GM23338 (cell line): ENCODE measurements at regions not wholly inside any gene's neighbourhood (a gene's known extent, or its start where the extent isn't known, plus 50 kb on each side); places are given as distances from the start of the nearest gene placed in this dataset.

Experiments
- ATAC-seq: fragments of 200-7000 bp; cut with Tn5 transposase; 3 replicates; pipeline ENCODE4 v1.9.1; 2020
- DNase-seq: peaks from one replicate; pipeline ENCODE4 v3.0.0-alpha.2; 2015; ENCODE audit warnings: low spot score
- H2AFZ ChIP-seq: fragments of 200-600 bp; sonication (generic); 2 replicates; pipeline ENCODE4 v1.8.0; 2016; ENCODE audit warnings: antibody characterized with exemption, mild to moderate bottlenecking, moderate library complexity
- H3F3A ChIP-seq: fragments of 200-600 bp; sonication (generic); replicated peaks from 2 replicates; pipeline ENCODE4 v1.8.0; 2017; ENCODE audit warnings: antibody characterized with exemption, mixed run types, low read depth
- H3K27ac ChIP-seq: fragments of 200-600 bp; sonication (generic); 2 replicates; pipeline ENCODE4 v1.6.1; 2016; ENCODE audit warnings: low read depth
- H3K27me3 ChIP-seq: fragments of 200-600 bp; sonication (generic); 2 replicates; pipeline ENCODE4 v1.8.0; 2016; ENCODE audit warnings: mild to moderate bottlenecking, mixed run types, moderate library complexity; ENCODE audit not compliant: insufficient read depth
- H3K36me3 ChIP-seq: fragments of 200-600 bp; sonication (generic); 2 replicates; pipeline ENCODE4 v1.8.0; 2016; ENCODE audit warnings: mild to moderate bottlenecking; ENCODE audit not compliant: insufficient read depth
- H3K4me1 ChIP-seq: fragments of 200-600 bp; sonication (generic); 2 replicates; pipeline ENCODE4 v1.8.0; 2016; ENCODE audit warnings: mild to moderate bottlenecking, moderate library complexity; ENCODE audit not compliant: insufficient read depth
- H3K4me2 ChIP-seq: fragments of 200-600 bp; sonication (generic); 2 replicates; pipeline ENCODE4 v1.7.1; 2017; ENCODE audit warnings: mixed run types
- H3K4me3 ChIP-seq: fragments of 200-600 bp; sonication (generic); 2 replicates; pipeline ENCODE4 v1.6.1; 2016; ENCODE audit warnings: mixed run types
- H3K79me2 ChIP-seq: fragments of 200-600 bp; sonication (generic); replicated peaks from 2 replicates; pipeline ENCODE4 v1.8.0; 2017; ENCODE audit warnings: mild to moderate bottlenecking; ENCODE audit not compliant: insufficient read depth
- H3K9me2 ChIP-seq: fragments of 200-600 bp; sonication (generic); 2 replicates; pipeline ENCODE4 v1.8.0; 2017; ENCODE audit not compliant: insufficient read depth
- H4K20me1 ChIP-seq: fragments of 200-600 bp; sonication (generic); replicated peaks from 2 replicates; pipeline ENCODE4 v1.8.0; 2017; ENCODE audit warnings: mild to moderate bottlenecking; ENCODE audit not compliant: insufficient read depth
- H3K27ac Mint-ChIP-seq: 2 replicates; pipeline ENCODE4 v1.8.0; 2020; ENCODE audit warnings: inconsistent platforms, mild to moderate bottlenecking, moderate library complexity, mixed read lengths
- H3K27me3 Mint-ChIP-seq: 3 replicates; pipeline ENCODE4 v1.8.0; 2022; ENCODE audit warnings: low read depth, mild to moderate bottlenecking, moderate library complexity, mixed read lengths, inconsistent platforms; ENCODE audit not compliant: insufficient read depth, poor library complexity
- H3K36me3 Mint-ChIP-seq: 3 replicates; pipeline ENCODE4 v1.8.0; 2021; ENCODE audit warnings: low read depth, mild to moderate bottlenecking, inconsistent platforms, moderate library complexity, mixed read lengths
- H3K4me1 Mint-ChIP-seq: 3 replicates; pipeline ENCODE4 v1.8.0; 2020; ENCODE audit warnings: mild to moderate bottlenecking, inconsistent platforms, mixed read lengths
- H3K4me3 Mint-ChIP-seq: 3 replicates; pipeline ENCODE4 v1.8.0; 2021; ENCODE audit warnings: moderate library complexity, mild to moderate bottlenecking, inconsistent platforms, mixed read lengths
- H3K9me3 Mint-ChIP-seq: 3 replicates; pipeline ENCODE4 v1.8.0; 2020; ENCODE audit warnings: moderate library complexity, mild to moderate bottlenecking, inconsistent platforms, mixed read lengths
- CTCF ChIP-seq, 2 experiments: fragments of 200-600 bp in 1 of 2; sonication (generic) in 1 of 2; conservative IDR thresholded peaks; 2 replicates each; pipeline versions ENCODE4 v1.5.1 to v1.6.1; 2016 to 2017; ENCODE audit warnings: antibody characterized with exemption in 2 of 2, low read depth in 2 of 2, mild to moderate bottlenecking in 2 of 2, moderate library complexity in 1 of 2
- ETS1 ChIP-seq: IDR thresholded peaks from 2 replicates; pipeline ENCODE4 v1.6.1; 2016; ENCODE audit warnings: antibody characterized with exemption
- POLR2AphosphoS5 ChIP-seq: IDR thresholded peaks from 2 replicates; pipeline ENCODE4 v1.6.1; 2016; ENCODE audit warnings: antibody characterized with exemption, low read depth
- REST ChIP-seq: IDR thresholded peaks from one replicate; pipeline ENCODE4 v1.6.1; 2018; ENCODE audit warnings: antibody characterized with exemption; ENCODE audit not compliant: unreplicated experiment
- STAT1 ChIP-seq: IDR thresholded peaks from one replicate; pipeline ENCODE4 v1.6.1; 2016; ENCODE audit warnings: antibody characterized with exemption; ENCODE audit not compliant: unreplicated experiment
- ZNF462 ChIP-seq: fragments of 250-450 bp; sonication (Bioruptor Pico); IDR thresholded peaks from 2 replicates; pipeline ENCODE4 v1.5.0; 2020; ENCODE audit warnings: mild to moderate bottlenecking, moderate library complexity

DNA sequence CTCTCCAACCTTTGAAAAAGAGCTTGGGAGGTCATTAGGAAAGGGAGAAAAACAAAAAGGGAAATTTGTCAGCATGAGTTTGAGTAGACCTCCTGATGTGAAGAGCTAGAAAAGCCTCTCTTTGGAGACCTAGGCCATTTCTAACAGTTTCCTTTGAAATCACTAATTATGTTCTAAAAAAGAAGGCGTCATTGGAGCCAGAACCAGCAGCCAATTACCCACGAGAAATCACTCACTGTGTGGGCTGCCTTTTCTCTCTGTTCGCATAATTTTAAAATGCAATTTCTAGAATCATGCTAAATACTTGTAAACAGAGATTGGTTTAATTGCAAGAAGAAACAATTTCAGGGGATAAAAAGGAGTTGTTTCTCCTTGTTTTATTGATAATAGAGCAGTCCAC is 246.3 kb upstream of the GATB start (continued):
- TF ChIP-seq ZNF462: no peak

DNA sequence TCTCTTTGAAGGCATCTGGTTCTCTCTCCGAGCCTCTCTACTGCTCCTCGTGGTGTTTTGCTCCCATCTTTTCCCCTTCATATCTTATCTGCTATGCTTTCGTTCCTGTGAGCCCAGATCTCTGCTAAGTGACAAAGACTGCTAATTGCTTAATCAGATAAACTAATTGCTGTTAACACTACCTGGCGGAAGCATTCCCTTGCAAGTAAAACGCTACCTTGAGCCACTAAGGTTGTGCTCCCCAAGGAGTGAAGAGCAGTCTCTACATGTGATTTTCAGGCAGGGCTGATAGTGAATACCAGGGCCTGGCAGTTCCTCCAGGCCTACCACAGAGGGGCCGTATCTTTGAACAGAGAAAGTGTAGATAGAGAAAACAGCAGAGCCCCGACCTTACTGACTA is 244.0 kb upstream of the GATB start:
- Histone ChIP-seq H3F3A (0 out of 2 replicates have a peak, but pooled peaks cover 5% of the 10 kb centered on the region), H3K4me3 (no peak overlapping the region), H3K27me3 (no peaks in the 10 kb centered on the region), H4K20me1 (no peaks in the 10 kb centered on the region), H3K9me2 (peaks cover 19% of the 10 kb centered on the region), H3K27ac (no peak overlapping the region), H3K4me2 (no peak overlapping the region), H2AFZ (no peak overlapping the region), H3K4me1 (peaks cover 23% of the 10 kb centered on the region), H3K79me2 (no peaks in the 10 kb centered on the region), H3K36me3 (no peaks in the 10 kb centered on the region)
- DNase-seq (no peak), ATAC-seq (no peak)
- H3K27me3 Mint-ChIP-seq: peaks cover 5% of the 10 kb centered on the region
- no peaks in the 10 kb centered on the region; the same call in 1 of the 3 replicates for H3K9me3 Mint-ChIP-seq
- H3K27ac Mint-ChIP-seq: no peak overlapping the region
- peaks cover 28% of the 10 kb centered on the region for H3K4me1 Mint-ChIP-seq
- no peaks in the 10 kb centered on the region for H3K36me3 Mint-ChIP-seq
- no peak overlapping the region for H3K4me3 Mint-ChIP-seq
- no peak for TF ChIP-seq CTCF (conservative IDR thresholded peaks at IDR 0.05; ENCODE audit: low read depth in 2 of 2)
- no peak for TF ChIP-seq POLR2AphosphoS5
- TF ChIP-seq STAT1: no peak
- TF ChIP-seq ETS1: no peak
- no peak for TF ChIP-seq REST
